Activated T-cell treated with anti-CD3 and anti-CD28 coated beads, Interleukin-2, amount 50 U/mL, for 24 hours (primary cell): ENCODE measurements at regions not wholly inside any gene's neighbourhood (a gene's known extent, or its start where the extent isn't known, plus 50 kb on each side); places are given as distances from the start of the nearest gene placed in this dataset.

Experiments
- DNase-seq: peaks from one replicate; pipeline ENCODE4 v3.0.0-alpha.2; 2020
- H3K27ac Mint-ChIP-seq: 2 replicates; pipeline ENCODE4 v1.8.0; 2020; ENCODE audit warnings: mild to moderate bottlenecking, mixed read lengths
- H3K27me3 Mint-ChIP-seq: 2 replicates; pipeline ENCODE4 v1.8.0; 2020; ENCODE audit warnings: mixed read lengths
- H3K36me3 Mint-ChIP-seq: 2 replicates; pipeline ENCODE4 v1.8.0; 2020; ENCODE audit warnings: low read depth, mixed read lengths
- H3K4me1 Mint-ChIP-seq: 2 replicates; pipeline ENCODE4 v1.8.0; 2020; ENCODE audit warnings: low read depth, mixed read lengths
- H3K4me3 Mint-ChIP-seq: 2 replicates; pipeline ENCODE4 v1.8.0; 2020; ENCODE audit warnings: mild to moderate bottlenecking, moderate library complexity, mixed read lengths
- H3K9me3 Mint-ChIP-seq: 2 replicates; pipeline ENCODE4 v1.8.0; 2020; ENCODE audit warnings: mixed read lengths

DNA sequence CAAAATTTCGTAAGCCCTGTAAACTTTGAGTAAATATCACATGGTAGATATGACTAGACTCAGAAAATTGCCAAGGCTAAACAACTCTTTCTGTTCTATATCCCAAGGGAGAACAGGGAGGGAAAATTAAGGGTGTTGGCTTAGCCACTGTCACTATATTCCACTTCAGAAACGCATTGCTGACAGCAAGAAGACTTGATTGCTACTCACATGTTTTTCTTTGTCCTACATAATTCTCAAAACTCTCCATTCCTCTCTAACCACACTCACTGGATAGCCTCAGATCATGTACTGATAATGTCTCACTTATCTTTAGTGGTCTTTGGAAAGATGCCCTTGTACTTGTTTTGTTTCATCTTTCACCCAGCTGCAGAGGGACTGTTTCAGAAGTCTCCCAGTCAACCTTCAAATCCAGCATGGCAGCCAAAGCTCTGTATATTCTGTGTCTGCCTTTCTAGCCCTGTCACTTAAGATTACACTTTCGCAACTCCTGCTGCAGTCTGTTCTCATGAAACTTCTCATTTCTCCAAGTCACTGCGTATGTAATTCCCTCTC is 582.4 kb upstream of the FZD8 start:
- Mint-ChIP-seq H3K27me3 (no peaks in the 10 kb centered on the region), H3K4me1 (no peaks in the 10 kb centered on the region), H3K36me3 (no peaks in the 10 kb centered on the region), H3K9me3 (peaks cover 13% of the 10 kb centered on the region), H3K27ac (no peak overlapping the region), H3K4me3 (no peak overlapping the region)
- no peak for DNase-seq

DNA sequence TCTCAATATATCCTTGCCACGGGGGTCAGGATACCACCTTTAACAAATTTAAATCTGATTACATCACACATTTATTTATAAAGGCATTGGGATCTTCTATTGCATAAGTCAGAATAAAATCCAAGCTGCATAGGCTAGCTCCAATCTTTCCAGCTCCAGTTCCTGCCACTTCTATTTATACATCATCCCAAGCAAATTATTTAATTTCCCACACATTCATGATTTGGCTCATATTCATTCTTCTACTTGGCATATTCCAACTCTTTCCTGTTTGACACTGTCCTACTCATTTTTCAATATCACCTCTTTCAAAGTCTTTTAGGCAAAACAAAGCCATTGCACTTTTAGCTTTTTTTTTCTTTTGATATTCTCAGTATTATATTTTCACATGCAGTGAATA is 579.0 kb upstream of the FZD8 start:
- Mint-ChIP-seq H3K4me1 (no peaks in the 10 kb centered on the region), H3K27me3 (no peaks in the 10 kb centered on the region), H3K36me3 (no peaks in the 10 kb centered on the region), H3K9me3 (peaks cover 4% of the 10 kb centered on the region), H3K27ac (no peak overlapping the region), H3K4me3 (no peak overlapping the region)
- no peak for DNase-seq

DNA sequence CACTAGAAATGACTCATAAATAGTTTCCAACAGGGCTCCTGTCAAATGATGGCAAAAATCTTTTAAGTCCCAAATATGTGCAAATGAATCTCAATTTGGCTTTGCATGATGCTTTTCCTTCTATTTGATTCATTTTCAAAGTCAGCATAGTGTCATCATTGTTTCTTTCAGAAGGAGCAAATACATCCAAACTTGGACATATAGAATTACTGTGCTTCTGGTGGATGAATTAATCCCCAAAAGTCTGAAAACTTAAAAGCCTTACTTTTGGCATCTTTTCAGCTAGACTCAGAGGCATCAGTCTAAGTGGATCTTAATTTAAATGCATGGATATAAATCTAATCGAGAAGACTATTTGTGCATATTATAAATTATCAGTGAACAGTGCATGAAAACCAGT is 578.1 kb upstream of the FZD8 start:
- DNase-seq, result no peak
- Mint-ChIP-seq H3K27me3 (no peaks in the 10 kb centered on the region), H3K4me3 (no peak overlapping the region), H3K27ac (no peak overlapping the region), H3K36me3 (no peaks in the 10 kb centered on the region), H3K9me3 (peaks cover 4% of the 10 kb centered on the region), H3K4me1 (no peaks in the 10 kb centered on the region)

DNA sequence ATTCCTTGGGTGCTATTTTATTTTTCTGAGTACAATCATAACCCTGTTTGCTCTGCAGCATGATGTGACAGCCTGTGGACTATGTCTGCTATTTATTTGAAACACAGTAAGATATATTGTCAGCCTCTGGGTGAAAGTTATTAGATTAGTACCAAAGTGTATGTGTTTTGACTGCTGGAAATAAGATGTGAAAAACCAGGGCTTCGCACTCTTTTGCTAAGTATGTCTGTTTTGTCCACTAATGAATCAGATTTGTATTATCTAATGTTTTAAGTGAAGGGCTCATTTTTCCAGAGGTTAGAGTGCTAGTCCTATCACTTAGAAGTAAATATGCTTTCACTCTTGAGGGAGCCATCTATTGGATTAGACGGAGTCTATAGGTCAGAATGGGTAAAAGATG is 569.8 kb upstream of the FZD8 start:
- no peaks in the 10 kb centered on the region for H3K4me1 Mint-ChIP-seq
- H3K9me3 Mint-ChIP-seq, result peaks cover 2% of the 10 kb centered on the region
- H3K27me3 Mint-ChIP-seq, result no peaks in the 10 kb centered on the region
- no peak overlapping the region for H3K27ac Mint-ChIP-seq
- DNase-seq, result no peak
- H3K36me3 Mint-ChIP-seq, result no peaks in the 10 kb centered on the region
- no peak overlapping the region for H3K4me3 Mint-ChIP-seq

DNA sequence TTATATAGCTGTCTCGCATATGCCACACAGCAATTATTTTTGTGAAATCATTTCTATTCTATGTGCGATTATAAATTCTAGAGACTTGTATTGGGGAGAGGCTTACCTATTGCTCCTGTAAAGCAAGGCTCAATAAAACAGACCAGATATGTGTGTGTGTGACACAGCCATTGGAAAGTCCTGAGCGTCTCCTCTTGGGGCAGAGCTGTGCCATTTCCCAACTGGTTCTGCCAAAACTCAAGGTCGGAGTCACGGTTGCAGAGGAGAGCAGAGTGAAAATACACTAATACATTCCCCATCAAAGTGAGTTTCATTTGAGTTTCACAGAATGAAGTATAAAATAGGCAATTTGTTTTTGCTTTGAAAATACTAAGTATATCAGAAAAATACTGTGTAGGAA is 567.4 kb upstream of the FZD8 start:
- Mint-ChIP-seq H3K36me3 (no peaks in the 10 kb centered on the region), H3K27me3 (no peaks in the 10 kb centered on the region), H3K27ac (no peak overlapping the region), H3K9me3 (peaks cover 6% of the 10 kb centered on the region), H3K4me1 (no peaks in the 10 kb centered on the region), H3K4me3 (no peak overlapping the region)
- no peak for DNase-seq

DNA sequence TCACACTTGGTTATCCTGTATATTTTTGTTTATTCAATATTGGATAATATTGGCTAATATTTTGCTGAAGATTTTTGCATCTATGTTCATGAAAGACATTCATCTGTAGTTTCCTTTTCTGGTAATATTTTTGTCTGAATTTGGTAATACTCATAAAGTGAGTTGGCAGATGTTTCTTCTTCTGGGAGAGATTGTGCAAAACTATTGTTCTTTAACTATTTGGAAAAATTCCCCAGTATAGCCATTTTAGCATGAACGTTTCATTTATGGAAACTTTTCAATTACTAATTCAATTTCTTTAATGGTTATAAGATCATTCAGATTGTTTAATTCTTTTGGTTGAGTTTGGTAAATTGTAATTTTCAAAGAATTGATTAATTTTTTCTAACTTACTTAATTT is 560.8 kb upstream of the FZD8 start:
- H3K27ac Mint-ChIP-seq, result no peak overlapping the region
- peaks cover 11% of the 10 kb centered on the region for H3K9me3 Mint-ChIP-seq
- no peaks in the 10 kb centered on the region for H3K27me3 Mint-ChIP-seq
- H3K4me1 Mint-ChIP-seq, result no peaks in the 10 kb centered on the region
- no peak for DNase-seq
- no peaks in the 10 kb centered on the region for H3K36me3 Mint-ChIP-seq
- H3K4me3 Mint-ChIP-seq, result no peak overlapping the region

DNA sequence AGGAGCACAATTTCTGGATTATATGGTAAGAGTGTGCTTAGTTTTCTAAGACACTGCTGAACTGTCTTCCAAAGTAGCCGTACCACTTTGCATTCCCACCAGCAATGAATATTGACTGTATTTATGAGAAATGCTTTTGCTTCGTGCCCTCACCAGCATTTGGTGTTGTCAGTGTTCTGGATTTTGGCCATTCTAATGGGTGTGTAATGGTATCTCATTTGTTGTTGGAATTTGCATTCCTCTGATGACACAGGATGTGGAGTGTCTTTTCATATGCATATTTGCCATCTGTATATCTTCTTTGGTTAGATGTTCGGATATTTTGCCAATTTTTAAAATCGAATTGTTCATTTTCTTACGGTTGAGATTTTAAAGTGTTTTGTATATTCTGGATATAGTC is 558.5 kb upstream of the FZD8 start:
- no peak for DNase-seq
- Mint-ChIP-seq H3K27me3 (no peaks in the 10 kb centered on the region), H3K27ac (no peak overlapping the region), H3K36me3 (no peaks in the 10 kb centered on the region), H3K9me3 (peaks cover 13% of the 10 kb centered on the region), H3K4me3 (no peak overlapping the region), H3K4me1 (no peaks in the 10 kb centered on the region)

DNA sequence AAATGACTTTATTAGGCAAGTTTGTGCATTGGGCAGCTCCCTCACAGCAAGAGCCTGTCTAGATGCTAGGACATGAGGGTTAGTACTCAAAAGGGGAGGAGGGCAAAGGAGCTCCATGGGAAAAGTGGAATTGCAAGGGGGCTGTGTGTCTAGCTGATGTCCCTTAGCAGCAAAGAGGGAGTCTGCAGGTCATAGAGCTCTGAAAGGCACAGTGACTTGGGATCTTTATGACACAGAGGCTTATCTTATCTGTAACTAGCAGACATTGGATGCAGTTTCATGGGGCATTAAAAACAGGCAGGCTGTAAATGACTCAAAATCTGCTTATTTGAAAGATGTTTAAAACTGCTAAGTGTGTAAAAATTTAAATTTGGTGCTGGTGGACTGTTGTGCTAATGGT is 556.2 kb upstream of the FZD8 start:
- Mint-ChIP-seq H3K27me3 (no peaks in the 10 kb centered on the region), H3K4me1 (no peaks in the 10 kb centered on the region), H3K9me3 (peaks cover 26% of the 10 kb centered on the region), H3K27ac (no peak overlapping the region), H3K36me3 (no peaks in the 10 kb centered on the region), H3K4me3 (no peak overlapping the region)
- DNase-seq, result no peak

DNA sequence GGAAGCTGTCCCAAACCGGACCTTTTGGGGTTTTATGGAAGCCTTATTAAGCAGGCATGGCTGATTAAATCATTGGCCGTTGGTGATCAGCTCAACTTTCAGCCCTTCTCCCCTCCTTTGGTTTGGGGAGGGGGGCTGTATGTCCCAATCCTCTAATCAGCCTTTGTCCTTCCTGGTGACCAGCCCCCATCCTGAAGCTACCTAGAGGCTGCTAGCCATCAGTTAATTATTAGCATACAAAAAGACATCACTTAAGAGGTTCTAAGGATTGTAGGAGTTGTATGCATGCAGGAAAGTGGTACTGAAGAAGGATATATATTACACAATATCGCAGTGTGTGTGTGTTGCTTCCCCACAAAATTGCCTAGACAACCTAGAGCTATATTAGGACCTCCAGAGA is 553.3 kb upstream of the FZD8 start:
- DNase-seq, result no peak
- Mint-ChIP-seq H3K4me3 (no peak overlapping the region), H3K9me3 (peaks cover 44% of the 10 kb centered on the region), H3K4me1 (no peaks in the 10 kb centered on the region), H3K36me3 (no peaks in the 10 kb centered on the region), H3K27ac (no peak overlapping the region), H3K27me3 (no peaks in the 10 kb centered on the region)

DNA sequence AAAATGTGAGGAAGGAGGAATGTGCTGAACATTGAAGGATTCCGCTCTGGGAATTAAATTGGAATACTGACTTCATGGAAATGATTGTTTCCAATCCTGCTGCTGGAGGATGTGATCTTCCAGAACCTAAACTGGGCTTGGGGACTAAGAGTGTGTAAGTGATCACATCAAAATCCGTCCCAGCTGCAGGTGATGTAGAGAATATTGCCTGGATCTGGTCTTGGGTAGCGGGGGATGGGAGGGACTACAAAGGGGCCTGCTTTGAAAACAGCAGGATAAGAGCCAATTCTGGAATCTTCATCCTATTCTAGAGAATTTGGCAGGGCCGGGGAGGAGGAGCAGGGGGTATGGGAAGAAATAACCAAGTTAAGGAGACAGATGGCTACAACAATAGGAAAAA is 552.2 kb upstream of the FZD8 start:
- DNase-seq, result no peak
- Mint-ChIP-seq H3K4me3 (no peak overlapping the region), H3K36me3 (no peaks in the 10 kb centered on the region), H3K4me1 (no peaks in the 10 kb centered on the region), H3K9me3 (peaks cover 48% of the 10 kb centered on the region), H3K27me3 (no peaks in the 10 kb centered on the region), H3K27ac (no peak overlapping the region)

DNA sequence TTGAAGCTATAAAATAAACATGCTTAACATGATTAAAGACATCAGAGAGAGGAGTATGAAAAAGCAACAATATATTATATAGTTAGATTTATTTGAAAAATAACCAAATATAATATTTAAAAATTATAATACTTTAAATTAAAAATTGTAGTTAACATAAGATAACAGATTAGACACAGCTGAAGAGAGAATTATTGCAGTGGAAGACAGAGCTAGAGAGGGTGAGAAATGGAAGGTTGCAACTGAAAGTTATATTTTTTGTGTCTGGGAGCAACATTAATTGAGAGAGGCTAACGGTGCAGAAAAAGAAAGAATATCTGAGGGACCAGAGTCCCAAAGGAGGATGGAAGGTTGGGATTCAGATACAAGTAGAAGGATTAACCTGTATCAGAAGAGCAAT is 548.9 kb upstream of the FZD8 start:
- Mint-ChIP-seq H3K4me1 (no peaks in the 10 kb centered on the region), H3K27ac (no peak overlapping the region), H3K4me3 (no peak overlapping the region), H3K27me3 (no peaks in the 10 kb centered on the region), H3K36me3 (no peaks in the 10 kb centered on the region), H3K9me3 (peaks cover 44% of the 10 kb centered on the region)
- no peak for DNase-seq

DNA sequence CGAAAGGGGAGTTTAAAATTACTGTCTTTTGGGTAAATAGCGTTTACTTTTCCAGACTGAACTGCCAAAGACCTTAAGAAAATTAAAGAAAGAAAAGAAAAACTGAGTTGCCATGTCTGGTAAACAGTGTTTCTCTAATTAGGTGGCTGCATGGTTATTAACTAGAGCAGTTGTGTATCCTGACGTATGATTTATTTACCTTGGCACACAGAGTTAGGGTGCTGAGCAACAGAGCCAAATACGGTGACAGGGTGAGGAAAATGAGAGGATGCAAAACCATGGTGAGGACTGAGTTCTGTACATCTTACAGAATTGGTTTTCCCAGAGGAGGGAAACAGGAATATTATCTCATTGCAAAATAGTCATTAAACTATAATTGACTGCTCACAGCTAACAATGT is 546.4 kb upstream of the FZD8 start:
- H3K27me3 Mint-ChIP-seq, result no peaks in the 10 kb centered on the region
- H3K36me3 Mint-ChIP-seq, result no peaks in the 10 kb centered on the region
- no peak overlapping the region for H3K27ac Mint-ChIP-seq
- peaks cover 36% of the 10 kb centered on the region for H3K9me3 Mint-ChIP-seq
- DNase-seq, result no peak
- H3K4me3 Mint-ChIP-seq, result no peak overlapping the region
- H3K4me1 Mint-ChIP-seq, result no peaks in the 10 kb centered on the region

DNA sequence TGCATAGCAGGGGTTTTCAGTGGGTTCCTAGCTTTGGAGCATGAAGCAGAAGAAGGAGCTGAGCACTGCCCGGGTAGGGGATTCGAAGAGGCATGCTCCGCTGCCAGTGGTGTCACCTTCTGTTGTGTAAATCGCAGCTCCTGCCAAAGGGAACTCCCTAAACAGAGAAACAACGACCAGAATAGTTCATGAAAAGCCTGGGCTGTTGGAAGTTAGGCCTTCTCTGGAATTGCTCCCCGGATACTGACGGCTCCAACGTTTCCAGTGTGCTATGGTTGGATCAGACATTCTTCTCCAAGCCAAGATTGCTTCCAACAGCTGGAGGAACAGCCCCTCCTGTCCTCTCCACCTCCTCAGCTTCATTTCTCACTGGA is 546.0 kb upstream of the FZD8 start:
- no peak overlapping the region for H3K27ac Mint-ChIP-seq
- no peaks in the 10 kb centered on the region for H3K36me3 Mint-ChIP-seq
- H3K9me3 Mint-ChIP-seq, result peaks cover 32% of the 10 kb centered on the region
- H3K27me3 Mint-ChIP-seq, result no peaks in the 10 kb centered on the region
- no peak for DNase-seq
- no peaks in the 10 kb centered on the region for H3K4me1 Mint-ChIP-seq
- no peak overlapping the region for H3K4me3 Mint-ChIP-seq

DNA sequence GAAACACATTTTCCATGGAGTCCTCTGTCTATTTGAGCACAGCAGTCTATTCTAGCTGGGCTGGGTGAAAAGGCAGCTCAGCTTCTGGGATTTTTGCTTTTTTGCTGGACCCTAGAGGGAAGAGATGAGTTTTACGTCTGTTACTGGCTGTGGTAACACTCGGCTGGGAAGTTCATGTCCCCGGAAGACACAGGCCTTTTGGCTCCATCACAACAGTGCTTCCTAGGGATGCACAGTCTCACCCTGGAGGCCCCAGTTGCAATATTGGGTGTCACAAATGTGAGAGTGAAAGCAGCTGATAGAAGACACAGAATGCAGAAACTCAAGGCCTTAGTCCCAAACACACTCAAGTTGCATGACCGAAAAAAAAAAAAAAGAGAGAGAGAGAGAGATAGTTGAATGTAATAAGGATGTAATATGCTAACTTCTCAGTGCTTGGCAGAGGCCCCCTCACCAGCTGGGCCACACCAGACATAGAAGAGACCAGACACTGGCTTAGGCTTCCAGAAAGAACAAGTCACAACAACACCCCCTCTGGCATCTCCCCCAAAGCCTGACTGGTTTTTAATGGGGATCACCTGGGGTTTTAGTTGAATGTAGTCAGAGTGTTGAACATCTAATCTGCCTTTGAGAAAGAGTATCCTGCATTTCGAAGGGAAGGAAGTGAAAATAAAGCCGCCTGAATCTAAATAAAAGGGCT is 545.4 kb upstream of the FZD8 start:
- Mint-ChIP-seq H3K36me3 (no peaks in the 10 kb centered on the region), H3K4me3 (no peak overlapping the region), H3K27ac (no peak overlapping the region), H3K4me1 (no peaks in the 10 kb centered on the region), H3K9me3 (peaks cover 27% of the 10 kb centered on the region), H3K27me3 (no peaks in the 10 kb centered on the region)
- no peak for DNase-seq

DNA sequence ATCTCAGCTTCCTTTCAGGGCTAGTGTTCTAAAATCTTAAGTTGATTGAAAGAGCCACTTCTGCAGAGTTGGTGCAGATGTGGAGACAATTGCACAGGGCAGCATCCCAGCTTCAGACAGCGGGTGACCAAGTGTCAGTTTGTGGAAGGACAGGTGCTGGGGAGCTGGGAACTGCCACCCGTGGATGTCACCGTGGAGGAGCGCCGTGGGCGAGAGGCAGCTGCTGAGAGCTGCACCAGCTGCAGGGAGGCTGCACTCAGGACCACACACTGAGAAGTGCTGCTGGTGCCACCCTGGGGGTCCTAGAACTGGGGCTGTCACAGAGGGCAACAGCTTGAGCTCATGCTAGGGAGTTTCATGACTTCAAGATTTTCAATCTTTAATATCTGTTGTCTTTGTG is 543.0 kb upstream of the FZD8 start:
- no peak for DNase-seq
- Mint-ChIP-seq H3K27me3 (no peaks in the 10 kb centered on the region), H3K27ac (no peak overlapping the region), H3K4me3 (no peak overlapping the region), H3K4me1 (no peaks in the 10 kb centered on the region), H3K36me3 (no peaks in the 10 kb centered on the region), H3K9me3 (peaks cover 12% of the 10 kb centered on the region)

DNA sequence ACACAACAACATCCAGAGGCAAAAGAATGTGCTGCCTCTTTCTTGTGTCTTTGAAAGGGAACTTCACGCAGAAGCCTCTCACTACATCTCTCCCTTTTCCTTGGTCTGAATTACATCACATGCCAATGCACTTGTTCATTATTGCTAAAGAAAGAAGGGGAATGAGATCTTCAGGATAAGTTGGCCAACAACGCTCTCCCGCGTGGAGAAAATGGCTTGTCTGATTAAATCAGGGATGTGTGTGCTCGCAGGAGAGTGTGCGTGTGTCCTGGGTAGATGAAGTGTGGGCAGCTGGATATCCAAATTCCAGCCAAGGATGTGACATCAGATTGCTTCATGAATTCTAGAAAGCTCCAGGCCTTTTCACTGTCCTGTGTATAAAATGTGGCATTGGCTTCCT is 541.6 kb upstream of the FZD8 start:
- no peaks in the 10 kb centered on the region for H3K36me3 Mint-ChIP-seq
- peaks cover 9% of the 10 kb centered on the region for H3K9me3 Mint-ChIP-seq
- H3K27me3 Mint-ChIP-seq, result no peaks in the 10 kb centered on the region
- no peak overlapping the region for H3K27ac Mint-ChIP-seq
- no peak for DNase-seq
- H3K4me3 Mint-ChIP-seq, result no peak overlapping the region
- H3K4me1 Mint-ChIP-seq, result no peaks in the 10 kb centered on the region
